ENCODE measurements at regions not wholly inside any gene's neighbourhood (a gene's known extent, or its start where the extent isn't known, plus 50 kb on each side); places are given as distances from the start of the nearest gene placed in this dataset.

DNA sequence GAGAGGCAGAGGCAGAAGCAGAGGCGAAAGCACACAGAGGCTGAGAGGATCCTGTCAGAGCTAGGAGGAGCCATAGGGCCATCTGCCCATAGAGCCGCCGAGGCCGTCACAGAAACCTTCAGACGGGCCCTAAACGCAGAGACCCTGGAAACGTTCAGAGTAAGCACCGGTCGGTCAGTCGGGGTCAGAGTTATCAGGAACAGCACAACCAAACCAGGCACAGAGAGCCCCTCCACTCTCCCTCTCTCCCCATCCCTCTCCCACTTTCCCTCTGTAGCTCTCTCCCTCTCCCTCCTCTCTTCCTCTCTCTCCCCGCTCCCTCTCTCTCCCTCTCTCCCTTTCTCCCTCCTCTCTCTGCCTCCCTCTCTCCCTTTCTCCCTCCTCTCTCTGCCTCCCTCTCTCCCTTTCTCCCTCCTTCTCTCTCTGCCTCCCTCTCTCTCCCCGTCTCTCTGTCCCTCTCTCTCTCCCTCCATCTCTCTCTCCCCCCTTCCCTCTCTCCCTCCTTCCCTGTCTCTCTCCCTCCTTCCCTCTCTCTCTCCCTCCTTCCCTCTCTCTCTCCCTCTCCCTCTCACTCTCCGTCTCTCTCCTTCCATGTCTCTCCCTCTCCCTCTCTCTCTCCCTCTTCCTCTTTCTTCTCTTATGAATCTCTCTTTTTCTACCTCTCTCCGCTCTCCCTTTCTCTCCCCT lies 138.9 kb downstream of the C16orf95 start:
- Histone ChIP-seq H2AFZ (ENCODE audit: low read length) (peak overlapping the region; percentile 73), H3K27ac (ENCODE audit: insufficient read depth, low read length) (no peak overlapping the region), H4K20me1 (ENCODE audit: control insufficient read depth, extremely low read depth, insufficient read depth, low read length) (no peaks in the 10 kb centered on the region), H3K9me3 (ENCODE audit: control insufficient read depth, insufficient read depth, low read depth, low read length) (no peaks in the 10 kb centered on the region), H3K79me2 (ENCODE audit: control insufficient read depth, insufficient read depth, low read length) (no peaks in the 10 kb centered on the region), H3K4me1 (ENCODE audit: control insufficient read depth, extremely low read depth, insufficient read depth, low read length) (no peaks in the 10 kb centered on the region), H3K27me3 (ENCODE audit: control insufficient read depth, insufficient read depth, low read length) (no peaks in the 10 kb centered on the region), H3K9ac (ENCODE audit: insufficient read depth, low read length) (no peak overlapping the region), H3K4me2 (ENCODE audit: extremely low read depth, insufficient read depth, low read length) (no peak overlapping the region), H3K4me3 (replicated peaks in 1 of 4; ENCODE audit: control extremely low read depth in 1 of 4, insufficient read depth in 1 of 4, low read depth in 3 of 4, low read length in 4 of 4) (no peak overlapping the region), H3K36me3 (ENCODE audit: control insufficient read depth, insufficient read depth, low read length) (no peaks in the 10 kb centered on the region)
- DNase-seq (ENCODE audit: low read depth in 2 of 2) = no peak
- TF ChIP-seq EZH2 (IDR thresholded peaks at IDR 0.05; ENCODE audit: low read length, missing control alignments) = no peak
- TF ChIP-seq, protein P1, sequence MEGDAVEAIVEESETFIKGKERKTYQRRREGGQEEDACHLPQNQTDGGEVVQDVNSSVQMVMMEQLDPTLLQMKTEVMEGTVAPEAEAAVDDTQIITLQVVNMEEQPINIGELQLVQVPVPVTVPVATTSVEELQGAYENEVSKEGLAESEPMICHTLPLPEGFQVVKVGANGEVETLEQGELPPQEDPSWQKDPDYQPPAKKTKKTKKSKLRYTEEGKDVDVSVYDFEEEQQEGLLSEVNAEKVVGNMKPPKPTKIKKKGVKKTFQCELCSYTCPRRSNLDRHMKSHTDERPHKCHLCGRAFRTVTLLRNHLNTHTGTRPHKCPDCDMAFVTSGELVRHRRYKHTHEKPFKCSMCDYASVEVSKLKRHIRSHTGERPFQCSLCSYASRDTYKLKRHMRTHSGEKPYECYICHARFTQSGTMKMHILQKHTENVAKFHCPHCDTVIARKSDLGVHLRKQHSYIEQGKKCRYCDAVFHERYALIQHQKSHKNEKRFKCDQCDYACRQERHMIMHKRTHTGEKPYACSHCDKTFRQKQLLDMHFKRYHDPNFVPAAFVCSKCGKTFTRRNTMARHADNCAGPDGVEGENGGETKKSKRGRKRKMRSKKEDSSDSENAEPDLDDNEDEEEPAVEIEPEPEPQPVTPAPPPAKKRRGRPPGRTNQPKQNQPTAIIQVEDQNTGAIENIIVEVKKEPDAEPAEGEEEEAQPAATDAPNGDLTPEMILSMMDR (conservative IDR thresholded peaks at IDR 0.05 in 1 of 2, IDR thresholded peaks at IDR 0.05 in 1 of 2; ENCODE audit: low read depth in 1 of 2, low read length in 2 of 2) = no peak

DNA sequence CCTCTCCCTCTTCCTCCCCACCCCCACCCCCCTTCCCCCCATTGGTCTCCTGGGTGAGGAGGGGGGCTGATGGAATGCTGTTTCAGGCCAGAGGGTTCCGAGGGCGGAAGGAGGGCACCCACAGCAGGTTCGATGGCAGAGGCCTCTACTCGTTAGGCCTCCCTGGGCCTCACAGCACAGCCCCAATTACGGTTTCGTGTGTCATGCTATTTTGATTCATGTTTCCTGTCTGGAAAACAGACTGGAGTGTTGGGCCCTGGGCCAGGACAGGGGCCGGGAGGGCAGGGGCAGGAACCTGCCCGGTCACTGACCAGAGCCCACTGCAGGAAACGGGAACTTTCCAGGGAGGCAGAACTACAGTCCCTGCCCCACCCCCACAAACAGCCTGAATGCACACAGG lies 138.2 kb downstream of the C16orf95 start:
- Histone ChIP-seq H2AFZ (ENCODE audit: low read length) (no peak overlapping the region), H3K36me3 (ENCODE audit: control insufficient read depth, insufficient read depth, low read length) (no peaks in the 10 kb centered on the region), H3K27me3 (ENCODE audit: control insufficient read depth, insufficient read depth, low read length) (no peaks in the 10 kb centered on the region), H3K27ac (ENCODE audit: insufficient read depth, low read length) (no peak overlapping the region), H3K9ac (ENCODE audit: insufficient read depth, low read length) (no peak overlapping the region), H3K4me3 (replicated peaks in 1 of 4; ENCODE audit: control extremely low read depth in 1 of 4, insufficient read depth in 1 of 4, low read depth in 3 of 4, low read length in 4 of 4) (no peak overlapping the region), H3K4me2 (ENCODE audit: extremely low read depth, insufficient read depth, low read length) (no peak overlapping the region), H3K4me1 (ENCODE audit: control insufficient read depth, extremely low read depth, insufficient read depth, low read length) (no peaks in the 10 kb centered on the region), H3K9me3 (ENCODE audit: control insufficient read depth, insufficient read depth, low read depth, low read length) (no peaks in the 10 kb centered on the region), H3K79me2 (ENCODE audit: control insufficient read depth, insufficient read depth, low read length) (no peaks in the 10 kb centered on the region), H4K20me1 (ENCODE audit: control insufficient read depth, extremely low read depth, insufficient read depth, low read length) (no peaks in the 10 kb centered on the region)
- DNase-seq (ENCODE audit: low read depth in 2 of 2) = peak; percentile 50 to 74
- TF ChIP-seq, protein P1 (conservative IDR thresholded peaks at IDR 0.05 in 1 of 2, IDR thresholded peaks at IDR 0.05 in 1 of 2; ENCODE audit: low read depth in 1 of 2, low read length in 2 of 2) = no peak
- TF ChIP-seq EZH2 (IDR thresholded peaks at IDR 0.05; ENCODE audit: low read length, missing control alignments) = no peak

DNA sequence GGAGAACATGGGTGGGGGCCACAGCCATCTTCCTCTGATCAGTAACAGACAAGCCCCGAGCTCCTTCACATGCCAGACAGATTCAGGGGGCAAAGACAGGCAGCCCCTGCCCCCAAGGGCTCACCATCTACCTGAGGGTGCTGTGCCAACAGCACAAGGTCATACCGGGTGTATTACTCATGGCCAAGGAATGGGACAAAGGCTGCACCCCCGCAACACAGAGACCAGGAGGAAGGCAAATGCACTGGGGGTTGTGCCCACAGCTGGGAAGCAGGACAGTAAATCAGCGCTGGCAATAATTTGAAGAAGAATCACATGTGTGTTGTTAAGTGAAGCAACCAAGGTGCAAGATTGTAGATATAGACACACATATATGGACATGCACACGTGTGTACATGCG lies 137.1 kb downstream of the C16orf95 start:
- Histone ChIP-seq H3K9ac (ENCODE audit: insufficient read depth, low read length) (no peak overlapping the region), H3K27me3 (ENCODE audit: control insufficient read depth, insufficient read depth, low read length) (no peaks in the 10 kb centered on the region), H2AFZ (ENCODE audit: low read length) (no peak overlapping the region), H3K9me3 (ENCODE audit: control insufficient read depth, insufficient read depth, low read depth, low read length) (no peaks in the 10 kb centered on the region), H3K4me3 (replicated peaks in 1 of 4; ENCODE audit: control extremely low read depth in 1 of 4, insufficient read depth in 1 of 4, low read depth in 3 of 4, low read length in 4 of 4) (no peak overlapping the region), H4K20me1 (ENCODE audit: control insufficient read depth, extremely low read depth, insufficient read depth, low read length) (no peaks in the 10 kb centered on the region), H3K36me3 (ENCODE audit: control insufficient read depth, insufficient read depth, low read length) (no peaks in the 10 kb centered on the region), H3K4me1 (ENCODE audit: control insufficient read depth, extremely low read depth, insufficient read depth, low read length) (no peaks in the 10 kb centered on the region), H3K27ac (ENCODE audit: insufficient read depth, low read length) (no peak overlapping the region), H3K4me2 (ENCODE audit: extremely low read depth, insufficient read depth, low read length) (no peak overlapping the region), H3K79me2 (ENCODE audit: control insufficient read depth, insufficient read depth, low read length) (no peaks in the 10 kb centered on the region)
- peak in 1 of 2 donors; percentile 20 for DNase-seq (ENCODE audit: low read depth in 2 of 2)
- TF ChIP-seq EZH2 (IDR thresholded peaks at IDR 0.05; ENCODE audit: low read length, missing control alignments) = no peak
